ENCODE measurements at regions not wholly inside any gene's neighbourhood (a gene's known extent, or its start where the extent isn't known, plus 50 kb on each side); places are given as distances from the start of the nearest gene placed in this dataset.

DNA sequence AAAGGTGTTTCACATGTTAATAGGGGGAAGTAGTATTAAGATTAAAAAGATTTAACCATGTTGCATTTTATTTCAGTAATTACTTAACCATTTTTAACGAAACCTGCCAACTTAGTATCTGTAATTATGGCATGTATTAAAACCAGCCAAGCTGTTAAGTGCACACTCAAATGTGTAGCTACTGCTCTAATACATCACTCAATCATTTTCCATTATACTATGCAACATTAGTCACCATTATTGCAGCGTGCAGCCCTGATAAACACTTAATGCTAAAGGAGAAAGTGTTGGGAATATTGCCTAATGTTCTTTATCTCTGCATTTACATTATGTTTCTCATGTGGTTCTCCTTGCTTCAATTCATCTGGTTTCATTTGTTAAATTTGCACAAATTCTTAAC, 745.9 kb upstream of the FAM98A start:
- Mint-ChIP-seq H3K9me3 (peaks cover 3 to 5% of the 10 kb centered on the region in 2 donors), H3K27ac (no peak overlapping the region), H3K4me3 (no peak overlapping the region), H3K27me3 (ENCODE audit: low read depth) (no peaks in the 10 kb centered on the region), H3K36me3 (ENCODE audit: insufficient read depth in 2 of 2) (no peaks in the 10 kb centered on the region), H3K4me1 (ENCODE audit: low read depth) (no peaks in the 10 kb centered on the region)
- no peak for DNase-seq
- ATAC-seq (replicated peaks in 1 of 2), result no peak

DNA sequence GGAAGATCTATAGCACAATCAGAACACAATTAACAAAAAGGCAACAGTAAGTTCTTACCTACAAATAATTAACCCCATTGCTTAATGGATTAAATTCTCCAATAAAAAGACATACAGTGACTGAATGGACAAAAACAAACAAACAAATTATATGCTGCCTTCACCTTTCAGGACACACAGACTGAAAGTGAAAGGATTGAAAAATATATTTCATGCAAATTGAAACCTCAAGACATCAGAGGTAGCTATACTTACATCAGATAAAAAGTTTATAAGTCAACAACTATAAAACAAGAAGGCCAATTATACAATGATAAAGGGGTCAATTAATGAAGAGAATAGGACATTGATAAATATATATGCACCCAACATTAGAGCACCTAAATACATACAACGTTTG, 741.2 kb upstream of the FAM98A start:
- no peaks in the 10 kb centered on the region for H3K27me3 Mint-ChIP-seq (ENCODE audit: low read depth)
- H3K27ac Mint-ChIP-seq, result no peak overlapping the region
- no peak for DNase-seq
- ATAC-seq (replicated peaks in 1 of 2), result no peak
- H3K4me1 Mint-ChIP-seq (ENCODE audit: low read depth), result no peaks in the 10 kb centered on the region
- no peaks in the 10 kb centered on the region for H3K36me3 Mint-ChIP-seq (ENCODE audit: insufficient read depth in 2 of 2)
- H3K4me3 Mint-ChIP-seq, result no peak overlapping the region
- peaks cover 3 to 7% of the 10 kb centered on the region in 2 donors for H3K9me3 Mint-ChIP-seq

DNA sequence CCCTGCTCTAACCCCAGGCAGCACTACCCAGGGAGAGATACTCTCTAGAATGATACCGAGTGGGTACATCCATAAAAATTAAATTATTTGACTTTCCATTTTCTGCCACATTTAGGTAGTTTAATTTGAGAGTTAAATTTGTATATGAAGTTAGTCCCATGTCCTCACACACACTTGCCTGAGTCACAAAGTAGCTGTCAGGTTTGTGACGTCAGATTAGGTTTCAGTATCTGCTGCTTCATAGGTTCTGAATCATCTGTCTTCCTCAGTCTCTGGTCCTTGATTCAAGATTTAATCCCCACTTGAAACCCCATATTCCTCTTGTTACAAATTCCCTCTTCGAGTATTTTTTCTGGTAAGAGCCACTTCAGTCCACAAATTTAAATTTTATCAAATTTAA, 738.6 kb upstream of the FAM98A start:
- Mint-ChIP-seq H3K4me1 (ENCODE audit: low read depth) (no peaks in the 10 kb centered on the region), H3K9me3 (peaks cover 3 to 7% of the 10 kb centered on the region in 2 donors), H3K27me3 (ENCODE audit: low read depth) (no peaks in the 10 kb centered on the region), H3K36me3 (ENCODE audit: insufficient read depth in 2 of 2) (no peaks in the 10 kb centered on the region), H3K27ac (no peak overlapping the region), H3K4me3 (no peak overlapping the region)
- DNase-seq, result no peak
- ATAC-seq (replicated peaks in 1 of 2), result no peak

DNA sequence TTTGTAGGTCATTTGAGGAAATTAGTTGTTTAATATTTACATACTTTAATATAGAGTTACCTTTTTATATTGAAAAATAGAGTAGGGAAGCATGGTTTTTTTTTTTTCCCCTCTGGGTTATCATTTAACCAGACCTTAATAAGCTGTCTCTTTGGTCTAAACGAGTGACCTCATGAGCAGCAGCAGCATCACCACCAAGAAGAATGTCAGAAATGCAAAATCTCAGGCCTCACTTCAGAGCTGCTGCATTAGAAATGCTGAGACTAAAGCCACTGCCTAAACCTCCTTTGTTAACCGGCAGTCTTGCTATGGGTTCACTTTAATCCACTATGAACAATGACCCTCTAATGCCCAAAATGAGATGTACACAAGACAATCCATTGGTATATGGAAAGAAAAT, 733.7 kb upstream of the FAM98A start:
- ATAC-seq (replicated peaks in 1 of 2) (no peak), DNase-seq (no peak)
- H3K4me3 Mint-ChIP-seq, result no peak overlapping the region
- H3K9me3 Mint-ChIP-seq, result peaks cover 1 to 2% of the 10 kb centered on the region in 2 donors
- no peaks in the 10 kb centered on the region for H3K4me1 Mint-ChIP-seq (ENCODE audit: low read depth)
- H3K27me3 Mint-ChIP-seq (ENCODE audit: low read depth), result no peaks in the 10 kb centered on the region
- no peaks in the 10 kb centered on the region for H3K36me3 Mint-ChIP-seq (ENCODE audit: insufficient read depth in 2 of 2)
- H3K27ac Mint-ChIP-seq, result no peak overlapping the region

DNA sequence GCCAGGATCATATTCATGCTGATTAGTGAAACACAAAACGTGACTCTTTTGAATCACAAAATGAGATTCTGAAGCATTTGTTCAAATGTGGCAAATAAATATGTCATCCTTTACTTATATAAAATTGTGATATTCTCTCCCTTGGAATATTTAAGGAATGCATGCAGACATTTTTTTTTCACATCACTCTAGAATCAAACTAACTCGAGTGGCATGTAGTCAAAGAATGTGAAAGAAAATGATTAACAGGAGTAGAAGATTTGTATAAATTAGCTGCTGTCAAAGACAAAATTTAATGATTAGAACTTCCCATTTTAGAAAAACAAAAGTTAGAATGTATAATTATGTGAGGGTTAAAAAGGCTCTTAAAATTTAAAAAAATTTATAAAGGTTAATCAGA, 721.0 kb upstream of the FAM98A start:
- ATAC-seq (replicated peaks in 1 of 2) (no peak), DNase-seq (no peak)
- no peaks in the 10 kb centered on the region for H3K27me3 Mint-ChIP-seq (ENCODE audit: low read depth)
- no peaks in the 10 kb centered on the region for H3K4me1 Mint-ChIP-seq (ENCODE audit: low read depth)
- H3K36me3 Mint-ChIP-seq (ENCODE audit: insufficient read depth in 2 of 2), result no peaks in the 10 kb centered on the region
- H3K27ac Mint-ChIP-seq, result no peak overlapping the region
- H3K9me3 Mint-ChIP-seq, result peaks cover 3 to 7% of the 10 kb centered on the region in 2 donors
- no peak overlapping the region for H3K4me3 Mint-ChIP-seq

DNA sequence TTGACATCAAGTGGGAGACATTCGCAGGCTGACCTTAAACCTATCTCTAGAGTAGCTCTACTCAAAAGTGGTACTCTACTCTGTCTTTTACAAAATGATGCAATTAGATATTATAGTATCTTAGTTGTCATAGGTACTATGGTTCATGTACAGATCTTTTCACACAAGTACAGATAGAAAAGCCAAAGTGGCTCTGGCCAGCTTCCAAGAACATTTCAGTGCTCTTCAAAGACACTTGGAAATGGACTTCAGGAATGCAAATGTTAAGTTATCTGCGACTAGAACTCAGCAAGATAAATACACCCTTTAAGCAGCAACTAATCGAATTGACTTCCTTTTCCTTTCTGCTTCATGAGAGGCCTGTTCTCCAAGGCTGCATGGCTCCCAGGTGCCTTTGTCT, 718.7 kb upstream of the FAM98A start:
- peaks cover 4 to 7% of the 10 kb centered on the region in 2 donors for H3K9me3 Mint-ChIP-seq
- DNase-seq (no peak), ATAC-seq (replicated peaks in 1 of 2) (no peak)
- H3K36me3 Mint-ChIP-seq (ENCODE audit: insufficient read depth in 2 of 2), result no peaks in the 10 kb centered on the region
- no peaks in the 10 kb centered on the region for H3K4me1 Mint-ChIP-seq (ENCODE audit: low read depth)
- no peak overlapping the region for H3K27ac Mint-ChIP-seq
- no peak overlapping the region for H3K4me3 Mint-ChIP-seq
- no peaks in the 10 kb centered on the region for H3K27me3 Mint-ChIP-seq (ENCODE audit: low read depth)

DNA sequence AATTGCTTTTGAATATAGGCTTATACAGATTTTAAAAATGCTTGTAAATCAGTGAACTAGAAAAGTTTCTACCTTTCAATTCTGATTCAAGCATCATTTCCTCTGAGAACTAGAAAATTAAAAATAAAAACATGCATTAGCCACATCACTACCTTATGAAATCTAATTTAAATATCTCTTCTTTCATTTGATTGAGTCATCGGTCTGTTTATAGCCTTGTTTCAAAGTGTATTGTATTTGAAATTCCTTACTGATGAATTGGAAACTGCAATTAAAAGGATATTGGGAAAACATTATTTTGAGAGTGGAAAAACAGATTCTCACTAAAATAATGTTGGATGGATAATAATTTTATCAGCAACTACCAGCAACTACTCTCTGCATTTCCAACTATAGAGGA, 717.7 kb upstream of the FAM98A start:
- peaks cover 4 to 7% of the 10 kb centered on the region in 2 donors for H3K9me3 Mint-ChIP-seq
- H3K36me3 Mint-ChIP-seq (ENCODE audit: insufficient read depth in 2 of 2), result no peaks in the 10 kb centered on the region
- DNase-seq (no peak), ATAC-seq (replicated peaks in 1 of 2) (no peak)
- no peaks in the 10 kb centered on the region for H3K4me1 Mint-ChIP-seq (ENCODE audit: low read depth)
- H3K27me3 Mint-ChIP-seq (ENCODE audit: low read depth), result no peaks in the 10 kb centered on the region
- H3K4me3 Mint-ChIP-seq, result no peak overlapping the region
- no peak overlapping the region for H3K27ac Mint-ChIP-seq

DNA sequence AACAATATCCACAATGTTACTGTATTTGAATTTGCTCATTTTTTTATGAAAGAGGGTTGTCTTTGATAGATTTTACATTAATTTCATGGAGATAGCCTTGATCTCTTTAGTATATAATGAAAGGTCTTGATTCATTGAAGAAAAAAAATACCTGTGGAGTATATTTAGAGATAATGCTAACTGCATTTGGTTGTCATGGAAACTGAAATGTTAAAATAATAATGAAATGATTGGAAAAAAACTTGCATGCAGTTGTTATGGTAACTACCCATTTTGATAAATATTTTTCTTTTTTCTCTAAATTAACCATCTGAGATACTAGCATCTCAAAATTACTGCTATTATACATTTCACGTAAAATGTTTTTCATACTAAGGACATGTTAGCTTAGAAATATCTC, 712.7 kb upstream of the FAM98A start:
- no peak overlapping the region for H3K4me3 Mint-ChIP-seq
- H3K4me1 Mint-ChIP-seq (ENCODE audit: low read depth), result no peaks in the 10 kb centered on the region
- DNase-seq, result no peak
- H3K27ac Mint-ChIP-seq, result no peak overlapping the region
- ATAC-seq (replicated peaks in 1 of 2), result no peak
- no peaks in the 10 kb centered on the region for H3K27me3 Mint-ChIP-seq (ENCODE audit: low read depth)
- H3K9me3 Mint-ChIP-seq, result peaks cover 8% of the 10 kb centered on the region in 2 donors
- no peaks in the 10 kb centered on the region for H3K36me3 Mint-ChIP-seq (ENCODE audit: insufficient read depth in 2 of 2)

DNA sequence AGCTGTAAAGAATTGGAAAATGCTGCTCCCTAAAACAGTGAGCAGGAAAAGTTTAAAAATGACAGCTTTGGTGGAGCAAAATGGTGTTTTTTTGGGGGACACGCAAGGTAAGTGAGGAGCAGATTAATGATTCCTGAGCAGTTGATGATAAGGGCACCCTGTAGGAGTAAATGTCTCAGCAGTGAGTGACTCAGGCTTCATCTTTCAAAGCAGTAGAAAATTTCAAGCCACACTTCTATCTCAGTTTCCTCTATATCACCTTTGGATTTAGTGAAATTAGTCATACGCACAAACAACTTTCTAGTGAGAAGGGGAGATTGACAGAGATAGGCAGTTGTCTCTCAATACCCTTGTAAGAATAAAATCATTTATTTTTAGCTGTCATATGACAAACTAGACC, 709.0 kb upstream of the FAM98A start:
- H3K4me1 Mint-ChIP-seq (ENCODE audit: low read depth), result no peaks in the 10 kb centered on the region
- no peak for DNase-seq
- no peaks in the 10 kb centered on the region for H3K27me3 Mint-ChIP-seq (ENCODE audit: low read depth)
- peak in 1 of 2 donors; percentile 32 for ATAC-seq (replicated peaks in 1 of 2)
- no peaks in the 10 kb centered on the region for H3K36me3 Mint-ChIP-seq (ENCODE audit: insufficient read depth in 2 of 2)
- H3K9me3 Mint-ChIP-seq, result peaks cover 4 to 7% of the 10 kb centered on the region in 2 donors
- H3K27ac Mint-ChIP-seq, result no peak overlapping the region
- H3K4me3 Mint-ChIP-seq, result no peak overlapping the region

DNA sequence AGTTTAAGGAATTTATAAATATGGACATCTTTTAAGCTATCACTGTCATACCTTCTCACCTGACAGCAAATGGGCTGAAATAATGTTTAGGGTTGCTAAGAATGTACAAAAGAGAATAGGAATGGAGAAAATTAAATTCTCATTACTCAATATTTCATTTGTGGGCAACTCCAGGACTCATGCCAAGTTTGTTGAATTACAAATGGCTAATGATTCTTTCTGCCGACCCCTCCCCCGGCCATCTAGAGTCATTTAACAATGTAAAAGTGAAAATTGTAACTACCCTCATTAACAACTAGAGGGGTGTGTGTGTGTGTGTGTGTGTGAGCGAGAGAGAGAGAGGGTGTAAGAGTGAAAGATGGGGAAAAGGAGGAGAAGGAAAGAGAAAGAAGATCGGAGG, 708.5 kb upstream of the FAM98A start:
- Mint-ChIP-seq H3K27ac (no peak overlapping the region), H3K36me3 (ENCODE audit: insufficient read depth in 2 of 2) (no peaks in the 10 kb centered on the region)

DNA sequence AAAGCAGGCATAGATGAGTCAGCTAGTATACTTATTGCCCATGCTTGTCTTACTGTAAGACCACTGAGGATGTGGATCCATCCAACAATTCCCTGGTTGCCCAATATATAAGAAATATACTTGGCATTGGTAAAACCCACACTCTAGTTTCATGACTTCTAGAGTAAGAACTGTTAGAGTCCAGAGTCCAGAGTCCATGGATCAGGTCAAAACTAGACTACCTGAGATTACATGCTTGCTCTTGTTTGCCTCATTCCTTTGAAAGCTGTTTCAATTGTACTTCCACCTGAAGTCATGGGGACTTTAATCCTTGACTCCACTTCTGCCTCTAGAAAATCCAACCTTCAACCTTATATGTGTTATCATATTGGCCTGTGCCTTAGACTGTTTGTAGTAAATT, 707.6 kb upstream of the FAM98A start:
- Mint-ChIP-seq H3K4me1 (ENCODE audit: low read depth) (no peaks in the 10 kb centered on the region), H3K9me3 (peaks cover 4% of the 10 kb centered on the region in 2 donors), H3K4me3 (no peak overlapping the region), H3K27ac (no peak overlapping the region), H3K27me3 (ENCODE audit: low read depth) (no peaks in the 10 kb centered on the region), H3K36me3 (ENCODE audit: insufficient read depth in 2 of 2) (no peaks in the 10 kb centered on the region)
- ATAC-seq (replicated peaks in 1 of 2) (no peak), DNase-seq (no peak)

More for the DNA sequence above, 708.5 kb upstream of the FAM98A start:
- Mint-ChIP-seq H3K4me1 (ENCODE audit: low read depth) (no peaks in the 10 kb centered on the region), H3K9me3 (peaks cover 4 to 7% of the 10 kb centered on the region in 2 donors), H3K4me3 (no peak overlapping the region), H3K27me3 (ENCODE audit: low read depth) (no peaks in the 10 kb centered on the region)
- DNase-seq, result no peak
- ATAC-seq (replicated peaks in 1 of 2), result no peak

DNA sequence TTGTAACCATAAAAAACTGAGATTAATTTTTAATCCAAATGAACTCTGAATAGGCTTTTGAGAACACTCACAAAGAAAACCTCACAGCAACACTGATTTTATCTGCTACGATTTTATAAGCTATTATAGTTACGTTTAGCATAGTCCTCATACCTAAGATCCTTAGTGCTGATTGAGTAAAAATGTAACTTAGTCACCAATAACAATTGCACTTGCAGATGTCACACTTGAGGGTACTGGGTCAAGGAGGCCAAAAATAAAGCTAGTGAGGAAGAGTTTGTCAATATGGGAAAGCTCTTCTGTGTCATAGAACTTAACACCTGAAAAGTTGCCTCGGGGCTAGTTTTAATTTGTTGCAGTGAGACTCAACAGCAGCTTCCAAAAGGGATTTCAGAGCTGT, 706.5 kb upstream of the FAM98A start:
- Mint-ChIP-seq H3K4me3 (no peak overlapping the region), H3K9me3 (peaks cover 4% of the 10 kb centered on the region in 2 donors)

DNA sequence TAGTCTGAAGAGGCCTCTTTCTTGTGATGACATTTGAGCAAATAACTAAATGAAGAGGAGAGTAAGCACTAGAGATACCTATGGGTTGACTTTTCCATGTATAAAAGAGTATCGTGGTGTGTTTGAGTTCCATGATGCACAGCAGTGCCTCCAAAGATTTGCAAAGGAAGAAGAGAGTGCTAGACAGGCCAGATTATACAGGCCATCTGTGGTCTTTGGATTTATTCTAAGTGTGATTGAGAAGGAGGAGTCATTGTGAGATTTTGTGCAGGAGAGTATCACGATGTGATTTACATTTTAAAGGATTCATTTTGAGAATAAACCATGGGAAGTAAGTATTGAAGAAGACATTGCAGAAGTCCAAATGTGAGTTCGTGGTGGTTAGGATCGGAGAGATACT, 695.9 kb upstream of the FAM98A start:
- no peaks in the 10 kb centered on the region for H3K36me3 Mint-ChIP-seq (ENCODE audit: insufficient read depth in 2 of 2)
- DNase-seq (no peak), ATAC-seq (replicated peaks in 1 of 2) (no peak)
- H3K9me3 Mint-ChIP-seq, result peaks cover 3 to 5% of the 10 kb centered on the region in 2 donors
- no peaks in the 10 kb centered on the region for H3K4me1 Mint-ChIP-seq (ENCODE audit: low read depth)
- H3K27me3 Mint-ChIP-seq (ENCODE audit: low read depth), result no peaks in the 10 kb centered on the region
- no peak overlapping the region for H3K27ac Mint-ChIP-seq
- no peak overlapping the region for H3K4me3 Mint-ChIP-seq

More for the DNA sequence above, 706.5 kb upstream of the FAM98A start:
- no peaks in the 10 kb centered on the region for H3K36me3 Mint-ChIP-seq (ENCODE audit: insufficient read depth in 2 of 2)
- H3K27ac Mint-ChIP-seq, result no peak overlapping the region
- no peaks in the 10 kb centered on the region for H3K27me3 Mint-ChIP-seq (ENCODE audit: low read depth)
- no peaks in the 10 kb centered on the region for H3K4me1 Mint-ChIP-seq (ENCODE audit: low read depth)
- DNase-seq (no peak), ATAC-seq (replicated peaks in 1 of 2) (no peak)

DNA sequence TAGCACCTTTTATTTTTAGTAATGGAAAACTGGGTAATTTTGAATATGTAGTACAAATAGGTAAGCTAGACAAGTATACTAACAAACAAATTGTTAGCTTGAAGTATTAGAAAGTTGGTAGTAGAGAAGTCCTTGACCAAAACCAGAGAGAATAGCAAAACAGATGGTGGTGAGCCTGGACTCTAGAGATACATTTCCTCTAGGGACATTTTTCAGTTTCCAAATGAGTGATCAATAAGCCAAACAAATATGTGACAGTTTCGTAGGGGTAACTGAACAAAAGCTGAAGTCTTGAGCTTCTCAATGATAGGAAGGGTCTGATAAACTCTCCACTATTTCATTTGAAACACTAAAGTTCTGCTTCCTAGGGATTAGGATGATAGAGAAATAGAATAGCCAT, 692.0 kb upstream of the FAM98A start:
- ATAC-seq (replicated peaks in 1 of 2) (no peak), DNase-seq (no peak)
- Mint-ChIP-seq H3K27ac (no peak overlapping the region), H3K4me1 (ENCODE audit: low read depth) (no peaks in the 10 kb centered on the region), H3K4me3 (no peak overlapping the region), H3K36me3 (ENCODE audit: insufficient read depth in 2 of 2) (no peaks in the 10 kb centered on the region), H3K9me3 (peaks cover 2 to 8% of the 10 kb centered on the region in 2 donors), H3K27me3 (ENCODE audit: low read depth) (no peaks in the 10 kb centered on the region)
